ENCODE measurements at regions not wholly inside any gene's neighbourhood (a gene's known extent, or its start where the extent isn't known, plus 50 kb on each side); places are given as distances from the start of the nearest gene placed in this dataset.

- Mint-ChIP-seq H3K9me3 (ENCODE audit: unreplicated experiment) (no peaks in the 10 kb centered on the region), H3K27me3 (ENCODE audit: insufficient read depth, unreplicated experiment) (peaks cover 3% of the 10 kb centered on the region), H3K27ac (ENCODE audit: unreplicated experiment) (no peak overlapping the region), H3K4me3 (ENCODE audit: unreplicated experiment) (no peak overlapping the region), H3K4me1 (ENCODE audit: low read depth, unreplicated experiment) (no peaks in the 10 kb centered on the region), H3K36me3 (ENCODE audit: insufficient read depth, unreplicated experiment) (no peaks in the 10 kb centered on the region)
- Histone ChIP-seq H3K4me3 (ENCODE audit: low read depth, low read length) (no peak overlapping the region), H3K9me3 (no peaks in the 10 kb centered on the region), H3K36me3 (ENCODE audit: control insufficient read depth, insufficient read depth, low read length) (no peaks in the 10 kb centered on the region), H3K27me3 (replicated peaks; ENCODE audit: control insufficient read depth, insufficient read depth, low read length) (no peaks in the 10 kb centered on the region), H3K4me1 (no peaks in the 10 kb centered on the region)
- intact Hi-C loops (cut with micrococcal nuclease; ENCODE audit: unreplicated experiment): no loop called here
- BruUV-seq (replicated peaks): no TSS peak
- no peak for TF ChIP-seq CTCF (IDR thresholded peaks at IDR 0.05; ENCODE audit: insufficient read depth in 1 of 2, low read depth in 1 of 2, low read length in 1 of 2, severe bottlenecking in 1 of 2, unreplicated experiment in 1 of 2)
- ChIA-PET POLR2A (no interaction called here), CTCF (no interaction called here)
- no peak for DNase-seq
Measured at GRCh38 chr5:111950660-111951059, 193.7 kb upstream of the NREP start.

- TF ChIP-seq CTCF (IDR thresholded peaks at IDR 0.05; ENCODE audit: insufficient read depth in 1 of 2, low read depth in 1 of 2, low read length in 1 of 2, severe bottlenecking in 1 of 2, unreplicated experiment in 1 of 2): no peak
- no peak for DNase-seq
- CTCF ChIA-PET: no interaction called here
- Mint-ChIP-seq H3K4me3 (ENCODE audit: unreplicated experiment) (no peak overlapping the region), H3K4me1 (ENCODE audit: low read depth, unreplicated experiment) (no peaks in the 10 kb centered on the region), H3K9me3 (ENCODE audit: unreplicated experiment) (no peaks in the 10 kb centered on the region), H3K27ac (ENCODE audit: unreplicated experiment) (no peak overlapping the region), H3K27me3 (ENCODE audit: insufficient read depth, unreplicated experiment) (peaks cover 7% of the 10 kb centered on the region), H3K36me3 (ENCODE audit: insufficient read depth, unreplicated experiment) (no peaks in the 10 kb centered on the region)
- Histone ChIP-seq H3K27me3 (replicated peaks; ENCODE audit: control insufficient read depth, insufficient read depth, low read length) (no peaks in the 10 kb centered on the region), H3K4me1 (no peaks in the 10 kb centered on the region), H3K36me3 (ENCODE audit: control insufficient read depth, insufficient read depth, low read length) (no peaks in the 10 kb centered on the region), H3K4me3 (ENCODE audit: low read depth, low read length) (no peak overlapping the region), H3K9me3 (no peaks in the 10 kb centered on the region)
- intact Hi-C loops (cut with micrococcal nuclease; ENCODE audit: unreplicated experiment): no loop called here
- BruUV-seq (replicated peaks): no TSS peak
- POLR2A ChIA-PET: no interaction called here
Measured at GRCh38 chr5:111948092-111948841, 191.3 kb upstream of the NREP start.

- peaks cover 6% of the 10 kb centered on the region for H3K27me3 Mint-ChIP-seq (ENCODE audit: insufficient read depth, unreplicated experiment)
- Histone ChIP-seq H3K36me3 (ENCODE audit: control insufficient read depth, insufficient read depth, low read length) (no peaks in the 10 kb centered on the region), H3K4me3 (ENCODE audit: low read depth, low read length) (no peak overlapping the region), H3K27me3 (replicated peaks; ENCODE audit: control insufficient read depth, insufficient read depth, low read length) (no peaks in the 10 kb centered on the region), H3K9me3 (no peaks in the 10 kb centered on the region), H3K4me1 (no peaks in the 10 kb centered on the region)
- H3K4me1 Mint-ChIP-seq (ENCODE audit: low read depth, unreplicated experiment): no peaks in the 10 kb centered on the region
- POLR2A ChIA-PET: no interaction called here
- H3K36me3 Mint-ChIP-seq (ENCODE audit: insufficient read depth, unreplicated experiment): no peaks in the 10 kb centered on the region
- BruUV-seq (replicated peaks): no TSS peak
- no peaks in the 10 kb centered on the region for H3K9me3 Mint-ChIP-seq (ENCODE audit: unreplicated experiment)
- CTCF ChIA-PET: no interaction called here
- intact Hi-C loops (cut with micrococcal nuclease; ENCODE audit: unreplicated experiment): no loop called here
- no peak for DNase-seq
- H3K4me3 Mint-ChIP-seq (ENCODE audit: unreplicated experiment): no peak overlapping the region
- no peak for TF ChIP-seq CTCF (IDR thresholded peaks at IDR 0.05; ENCODE audit: insufficient read depth in 1 of 2, low read depth in 1 of 2, low read length in 1 of 2, severe bottlenecking in 1 of 2, unreplicated experiment in 1 of 2)
- H3K27ac Mint-ChIP-seq (ENCODE audit: unreplicated experiment): no peak overlapping the region
Measured at GRCh38 chr5:111946556-111946955, 189.6 kb upstream of the NREP start.

Measured in Caco-2 (cell line).